DOHH2 (cell line): ENCODE measurements at regions not wholly inside any gene's neighbourhood (a gene's known extent, or its start where the extent isn't known, plus 50 kb on each side); places are given as distances from the start of the nearest gene placed in this dataset.

Experiments
- EZH2phosphoT487 ChIP-seq: fragments of 200-600 bp; sonication (generic); IDR thresholded peaks from 2 replicates; pipeline ENCODE4 v1.6.1; 2017; ENCODE audit warnings: borderline replicate concordance, mild to moderate bottlenecking, antibody characterized with exemption, low read length, moderate library complexity, mixed read lengths
- TF ChIP-seq, protein P1 (sequence below): fragments of 200-600 bp; sonication (generic); IDR thresholded peaks from one replicate; pipeline ENCODE4 v1.5.1; 2014; ENCODE audit warnings: antibody characterized with exemption, mild to moderate bottlenecking, low read depth, low read length; ENCODE audit not compliant: poor library complexity, severe bottlenecking

DNA sequence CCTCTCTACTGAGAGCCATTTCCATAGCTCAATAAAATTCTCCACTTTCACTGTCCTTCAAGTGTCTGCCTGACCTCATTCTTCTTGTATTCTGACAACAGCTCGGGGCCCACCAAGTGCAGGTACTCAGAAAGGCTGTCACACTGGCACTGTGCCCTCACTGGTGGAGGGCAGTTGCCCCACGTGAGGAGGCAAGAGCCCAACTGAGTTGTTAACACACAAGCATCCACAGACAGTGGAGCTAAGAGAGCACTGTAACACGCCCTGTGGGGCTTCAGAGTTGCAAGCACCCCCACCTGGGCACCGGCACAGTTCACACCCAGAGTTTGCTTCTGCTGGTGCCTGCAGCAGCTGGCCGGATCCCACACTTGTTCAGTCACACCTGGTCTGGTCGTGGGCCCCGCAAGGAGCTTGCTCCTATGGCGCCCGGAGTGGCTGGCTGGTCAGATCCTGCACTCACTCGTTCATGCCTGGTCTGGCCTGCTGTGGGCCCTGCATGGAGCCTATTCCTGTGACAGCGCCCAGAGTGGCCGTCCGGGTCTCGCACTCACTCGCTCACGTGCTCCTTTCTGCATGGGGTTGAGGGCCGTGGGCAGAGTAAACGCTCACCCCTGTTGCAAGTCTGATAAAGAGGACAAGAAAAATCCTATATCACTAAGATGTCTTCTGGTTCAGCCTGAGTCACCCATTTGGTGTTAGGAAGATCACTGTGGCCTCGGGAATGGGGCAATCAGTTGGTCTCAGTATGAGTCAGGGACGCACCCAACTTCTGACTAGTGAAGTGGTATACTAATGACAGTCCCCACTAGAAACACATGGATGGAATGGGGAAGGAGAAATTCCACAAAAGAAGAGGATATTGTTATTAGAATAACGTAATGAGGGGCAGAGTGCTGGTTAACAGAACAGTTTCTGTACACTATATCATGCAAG is 87.0 kb upstream of the CCNH start:
- TF ChIP-seq, protein P1, sequence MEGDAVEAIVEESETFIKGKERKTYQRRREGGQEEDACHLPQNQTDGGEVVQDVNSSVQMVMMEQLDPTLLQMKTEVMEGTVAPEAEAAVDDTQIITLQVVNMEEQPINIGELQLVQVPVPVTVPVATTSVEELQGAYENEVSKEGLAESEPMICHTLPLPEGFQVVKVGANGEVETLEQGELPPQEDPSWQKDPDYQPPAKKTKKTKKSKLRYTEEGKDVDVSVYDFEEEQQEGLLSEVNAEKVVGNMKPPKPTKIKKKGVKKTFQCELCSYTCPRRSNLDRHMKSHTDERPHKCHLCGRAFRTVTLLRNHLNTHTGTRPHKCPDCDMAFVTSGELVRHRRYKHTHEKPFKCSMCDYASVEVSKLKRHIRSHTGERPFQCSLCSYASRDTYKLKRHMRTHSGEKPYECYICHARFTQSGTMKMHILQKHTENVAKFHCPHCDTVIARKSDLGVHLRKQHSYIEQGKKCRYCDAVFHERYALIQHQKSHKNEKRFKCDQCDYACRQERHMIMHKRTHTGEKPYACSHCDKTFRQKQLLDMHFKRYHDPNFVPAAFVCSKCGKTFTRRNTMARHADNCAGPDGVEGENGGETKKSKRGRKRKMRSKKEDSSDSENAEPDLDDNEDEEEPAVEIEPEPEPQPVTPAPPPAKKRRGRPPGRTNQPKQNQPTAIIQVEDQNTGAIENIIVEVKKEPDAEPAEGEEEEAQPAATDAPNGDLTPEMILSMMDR: no peak
- TF ChIP-seq EZH2phosphoT487: no peak
